ENCODE measurements at regions not wholly inside any gene's neighbourhood (a gene's known extent, or its start where the extent isn't known, plus 50 kb on each side); places are given as distances from the start of the nearest gene placed in this dataset.

DNA sequence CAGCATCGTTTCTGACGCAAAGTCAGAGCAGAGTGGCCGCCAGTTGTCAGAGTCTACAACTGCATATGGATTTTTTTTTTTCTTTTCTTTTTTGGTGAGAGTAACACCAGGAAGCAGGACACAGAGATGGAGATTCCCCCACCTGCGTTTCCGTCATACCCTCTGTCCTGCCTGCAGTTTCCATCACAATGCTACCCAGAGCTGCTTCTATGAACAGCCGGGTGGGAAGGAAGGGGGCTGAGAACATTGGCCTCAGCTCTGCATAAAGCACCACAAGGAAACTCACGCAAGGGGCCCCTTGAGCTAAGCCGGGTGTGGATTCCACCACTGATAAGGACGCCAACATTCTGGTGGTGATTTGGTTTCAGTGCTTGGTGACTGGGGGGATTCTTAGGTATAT lies 183.5 kb upstream of the AFDN start:
- TF ChIP-seq CTCF (IDR thresholded peaks at IDR 0.05; ENCODE audit: insufficient read depth, low read depth, low read length), result no peak
- Histone ChIP-seq H3K36me3 (ENCODE audit: control insufficient read depth, insufficient read depth, low read length) (no peaks in the 10 kb centered on the region), H3K4me3 (ENCODE audit: low read depth, low read length) (no peak overlapping the region), H3K27me3 (ENCODE audit: control insufficient read depth, insufficient read depth, low read length) (no peaks in the 10 kb centered on the region)
- POLR2A ChIA-PET, result no interaction called here
- no peak for DNase-seq (ENCODE audit: low read depth)
- CTCF ChIA-PET, result interaction anchor here (0.5 kb wide), 1 partner anchor 215 kb away, joined by 3 read pairs; no protein-coding TSS in a partner anchor

DNA sequence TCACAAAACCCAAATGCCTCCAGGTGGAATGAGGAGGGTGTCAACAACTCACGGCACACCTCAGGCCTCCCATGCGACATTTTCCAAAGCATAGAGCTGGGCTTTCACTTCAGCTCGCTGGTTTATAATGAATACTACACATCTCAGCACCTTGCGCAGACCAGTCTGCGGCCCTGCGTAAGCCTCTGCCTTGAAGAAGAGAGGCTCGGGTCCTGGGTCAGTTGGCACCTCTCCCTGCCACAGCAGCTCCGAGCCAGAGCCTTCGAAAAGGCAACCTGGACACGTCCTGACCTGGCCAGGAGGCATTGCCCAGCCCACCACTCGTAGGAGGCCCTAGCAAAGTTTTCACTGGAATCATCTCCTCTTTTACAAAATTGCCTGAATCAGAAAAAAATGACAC lies 183.0 kb upstream of the AFDN start:
- H3K27me3 ChIP-seq (ENCODE audit: control insufficient read depth, insufficient read depth, low read length), result no peaks in the 10 kb centered on the region
- CTCF ChIA-PET, result no interaction called here
- POLR2A ChIA-PET, result no interaction called here
- no peaks in the 10 kb centered on the region for H3K36me3 ChIP-seq (ENCODE audit: control insufficient read depth, insufficient read depth, low read length)
- no peak for DNase-seq (ENCODE audit: low read depth)
- no peak overlapping the region for H3K4me3 ChIP-seq (ENCODE audit: low read depth, low read length)
- no peak for TF ChIP-seq CTCF (IDR thresholded peaks at IDR 0.05; ENCODE audit: insufficient read depth, low read depth, low read length)

DNA sequence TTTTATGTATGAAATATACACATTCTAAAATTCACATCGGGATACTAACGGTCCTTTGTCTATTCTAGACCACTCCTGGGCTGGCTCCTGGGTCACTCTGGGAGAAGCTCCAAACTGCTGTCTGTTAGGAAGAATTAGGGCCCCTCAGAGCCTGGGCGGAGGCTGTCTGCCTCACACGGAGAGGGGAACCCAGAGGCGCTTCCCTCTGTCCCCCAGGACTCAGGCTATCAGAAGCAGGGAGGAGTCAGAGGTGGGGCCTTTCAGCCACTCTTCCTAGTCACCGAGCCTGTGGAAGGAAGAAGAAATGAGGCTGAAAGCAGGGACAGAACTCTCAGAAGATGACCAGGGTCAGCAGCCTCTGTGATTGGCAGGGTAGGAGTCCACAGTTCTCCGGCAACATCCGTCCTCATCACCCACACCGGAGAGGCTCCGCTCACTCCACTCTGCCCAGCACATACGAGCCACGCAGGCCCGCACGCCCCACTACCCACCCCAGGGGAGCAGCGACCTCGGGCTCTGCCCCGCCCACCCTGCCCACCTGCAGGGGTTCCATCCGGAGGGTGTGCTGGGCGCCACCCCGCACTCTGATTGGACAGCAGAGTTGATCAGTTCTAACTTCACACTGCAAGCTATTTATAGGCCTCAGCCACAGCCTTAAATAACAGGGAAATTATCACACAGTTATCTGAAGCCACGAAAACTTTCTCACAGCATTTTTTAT lies 182.1 kb upstream of the AFDN start:
- no peaks in the 10 kb centered on the region for H3K36me3 ChIP-seq (ENCODE audit: control insufficient read depth, insufficient read depth, low read length)
- H3K27me3 ChIP-seq (ENCODE audit: control insufficient read depth, insufficient read depth, low read length), result no peaks in the 10 kb centered on the region
- POLR2A ChIA-PET, result no interaction called here
- CTCF ChIA-PET, result no interaction called here
- H3K4me3 ChIP-seq (ENCODE audit: low read depth, low read length), result no peak overlapping the region
- DNase-seq (ENCODE audit: low read depth), result no peak
- no peak for TF ChIP-seq CTCF (IDR thresholded peaks at IDR 0.05; ENCODE audit: insufficient read depth, low read depth, low read length)

- Histone ChIP-seq H3K36me3 (ENCODE audit: control insufficient read depth, insufficient read depth, low read length) (no peaks in the 10 kb centered on the region), H3K27me3 (ENCODE audit: control insufficient read depth, insufficient read depth, low read length) (no peaks in the 10 kb centered on the region), H3K4me3 (ENCODE audit: low read depth, low read length) (no peak overlapping the region)
- no peak for DNase-seq (ENCODE audit: low read depth)
- no peak for TF ChIP-seq CTCF (IDR thresholded peaks at IDR 0.05; ENCODE audit: insufficient read depth, low read depth, low read length)
- POLR2A ChIA-PET, result no interaction called here
- CTCF ChIA-PET, result no interaction called here
These were observed 181.3 kb upstream of the AFDN start for GRCh38 chr6:167645368-167645767.

DNA sequence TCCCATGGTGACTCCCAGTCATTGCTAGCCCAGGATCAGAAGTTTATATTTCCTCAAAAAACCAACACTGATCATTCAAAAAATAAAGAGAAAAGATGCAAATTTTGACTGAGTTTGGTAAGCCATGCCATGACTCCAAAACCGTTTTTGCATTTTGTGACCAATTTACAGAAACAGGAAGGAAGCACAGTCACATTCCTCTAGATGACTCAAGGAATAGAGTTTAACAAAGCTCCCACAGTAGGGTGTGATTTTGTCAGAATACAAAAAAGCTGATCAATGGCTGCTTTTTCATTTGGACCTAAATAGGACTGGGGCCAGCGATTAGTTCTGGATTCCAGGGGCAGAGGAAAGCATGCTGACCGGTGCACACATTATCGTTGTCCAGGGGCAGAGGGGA lies 179.4 kb upstream of the AFDN start:
- H3K27me3 ChIP-seq (ENCODE audit: control insufficient read depth, insufficient read depth, low read length), result no peaks in the 10 kb centered on the region
- POLR2A ChIA-PET, result no interaction called here
- no peaks in the 10 kb centered on the region for H3K36me3 ChIP-seq (ENCODE audit: control insufficient read depth, insufficient read depth, low read length)
- CTCF ChIA-PET, result no interaction called here
- DNase-seq (ENCODE audit: low read depth), result no peak
- TF ChIP-seq CTCF (IDR thresholded peaks at IDR 0.05; ENCODE audit: insufficient read depth, low read depth, low read length), result no peak
- no peak overlapping the region for H3K4me3 ChIP-seq (ENCODE audit: low read depth, low read length)

Data from BJ (cell line).